ENCODE measurements at regions not wholly inside any gene's neighbourhood (a gene's known extent, or its start where the extent isn't known, plus 50 kb on each side); places are given as distances from the start of the nearest gene placed in this dataset.

DNA sequence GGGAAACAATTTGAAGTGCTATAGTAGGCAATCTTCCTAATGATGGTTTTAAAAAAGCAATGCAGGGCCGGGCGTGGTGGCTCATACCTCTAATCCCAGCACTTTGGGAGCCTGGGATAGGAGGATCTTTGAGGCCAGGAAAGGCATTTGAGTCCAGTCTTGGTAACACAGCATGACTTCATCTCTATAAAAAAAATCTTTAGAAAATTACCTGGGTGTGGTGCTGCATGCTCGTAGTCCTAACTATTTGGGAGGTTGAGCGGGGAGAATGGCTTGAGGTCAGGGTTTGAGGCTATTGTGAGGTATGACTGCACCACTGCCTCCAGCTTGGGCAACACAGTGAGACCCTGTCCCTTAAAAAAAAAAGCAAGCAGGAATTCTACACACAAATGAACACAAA is 835.2 kb upstream of the AMELY start:
- Mint-ChIP-seq H3K9me3 (no peaks in the 10 kb centered on the region), H3K36me3 (no peaks in the 10 kb centered on the region), H3K4me1 (no peaks in the 10 kb centered on the region), H3K27ac (no peak overlapping the region), H3K4me3 (no peak overlapping the region), H3K27me3 (no peaks in the 10 kb centered on the region)

DNA sequence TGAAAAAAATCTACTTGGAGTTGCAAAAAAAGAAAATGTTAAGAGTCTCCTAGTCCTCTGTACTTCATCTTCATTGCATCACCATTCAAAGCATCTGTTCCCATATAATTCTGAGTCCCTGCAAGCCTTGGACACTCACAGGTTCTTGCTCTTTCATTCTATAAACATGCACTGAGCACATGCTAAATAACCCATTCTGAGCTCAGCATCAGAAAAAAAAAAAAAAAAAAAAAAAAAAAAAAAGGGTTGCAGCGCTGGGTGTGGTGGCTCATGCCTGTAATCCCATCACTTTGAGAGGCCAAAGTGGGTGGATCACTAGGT is 834.0 kb upstream of the AMELY start:
- Mint-ChIP-seq H3K36me3 (no peaks in the 10 kb centered on the region), H3K27ac (no peak overlapping the region), H3K4me3 (no peak overlapping the region), H3K9me3 (no peaks in the 10 kb centered on the region), H3K27me3 (no peaks in the 10 kb centered on the region), H3K4me1 (no peaks in the 10 kb centered on the region)

DNA sequence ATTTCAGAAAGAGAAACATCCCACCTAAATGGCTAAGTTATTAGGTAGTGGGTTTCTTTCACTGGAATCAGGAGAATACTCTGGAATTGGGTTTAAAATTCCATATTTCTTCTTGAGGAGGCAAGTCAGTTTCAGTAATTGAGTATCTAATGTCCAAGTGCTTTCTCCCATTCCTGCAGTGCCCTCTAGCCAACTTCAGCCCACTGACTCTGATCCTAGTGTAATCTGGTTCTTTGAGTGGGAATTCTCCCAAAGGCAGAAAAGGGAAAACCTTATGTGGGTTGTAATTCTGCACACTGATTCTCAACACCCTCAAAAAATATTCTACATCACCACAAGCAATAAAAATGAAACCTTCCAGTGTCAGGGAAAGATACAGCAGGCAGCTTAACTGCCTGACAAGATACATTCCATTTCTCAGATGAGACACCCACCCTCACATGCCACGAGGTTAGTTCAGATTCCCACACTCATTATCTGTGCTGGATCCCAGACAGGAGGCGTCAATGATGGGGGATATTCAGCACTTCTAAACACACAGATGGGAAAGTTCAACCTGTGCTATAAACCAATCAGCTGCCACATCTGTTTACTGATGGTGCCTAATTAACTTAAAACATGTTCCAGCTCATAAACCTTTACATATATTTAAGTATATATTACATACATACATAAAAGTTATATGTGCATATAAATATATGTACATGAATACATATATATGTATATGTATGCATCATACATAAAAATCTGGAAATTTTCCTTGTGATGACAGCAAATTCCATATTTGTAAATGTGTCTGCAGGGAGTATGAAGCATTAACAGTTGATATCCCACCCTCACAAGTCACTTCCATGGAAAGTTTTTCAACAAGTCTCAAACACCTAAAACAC is 833.4 kb upstream of the AMELY start:
- Mint-ChIP-seq H3K4me3 (no peak overlapping the region), H3K9me3 (no peaks in the 10 kb centered on the region), H3K4me1 (no peaks in the 10 kb centered on the region), H3K27ac (no peak overlapping the region), H3K27me3 (no peaks in the 10 kb centered on the region), H3K36me3 (no peaks in the 10 kb centered on the region)

DNA sequence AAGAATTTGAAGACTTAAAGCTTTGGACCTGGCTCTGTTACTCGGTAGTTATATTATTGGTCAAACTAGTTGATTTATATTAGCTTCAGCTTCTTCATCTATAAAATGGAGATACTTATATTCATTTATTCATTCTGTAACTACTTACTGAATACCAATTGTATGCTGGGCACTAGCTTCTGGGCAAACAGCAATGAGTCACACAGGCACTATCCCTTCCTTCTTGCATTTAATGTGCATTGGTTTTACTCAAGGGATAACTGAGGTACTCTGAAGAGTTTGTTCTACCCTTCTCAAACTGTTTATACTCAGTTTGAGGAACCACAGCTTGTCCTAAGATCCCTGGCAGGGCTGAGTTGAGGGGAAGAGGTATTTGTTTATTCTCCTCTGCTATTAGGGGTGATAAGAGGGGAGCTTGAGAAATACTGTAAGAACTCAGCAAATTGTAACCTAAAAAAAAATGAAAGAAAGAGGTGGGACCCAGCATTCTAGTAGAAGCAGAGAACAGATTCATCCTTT is 825.4 kb upstream of the AMELY start:
- Mint-ChIP-seq H3K9me3 (no peaks in the 10 kb centered on the region), H3K4me1 (no peaks in the 10 kb centered on the region), H3K27ac (no peak overlapping the region), H3K36me3 (no peaks in the 10 kb centered on the region), H3K4me3 (no peak overlapping the region), H3K27me3 (no peaks in the 10 kb centered on the region)

DNA sequence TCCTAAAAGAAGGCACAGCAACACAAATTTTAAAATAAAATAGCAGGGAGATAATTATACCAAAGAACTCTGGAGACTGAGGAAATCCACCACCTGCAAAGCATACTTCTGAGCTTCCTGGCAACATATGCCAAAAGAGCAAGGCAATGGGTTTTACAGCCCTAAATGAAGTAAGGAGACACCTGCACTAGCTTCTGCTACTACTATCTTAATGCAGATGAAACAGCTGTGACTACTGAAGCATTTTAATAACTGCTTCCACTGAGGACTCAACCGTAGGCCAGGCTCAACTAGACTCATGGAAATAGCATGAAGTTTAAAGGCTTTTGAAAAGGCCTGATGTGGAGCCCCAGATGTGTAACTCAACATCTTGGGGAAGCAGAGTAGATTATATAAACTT is 820.1 kb upstream of the AMELY start:
- Mint-ChIP-seq H3K4me3 (no peak overlapping the region), H3K9me3 (no peaks in the 10 kb centered on the region), H3K36me3 (no peaks in the 10 kb centered on the region), H3K4me1 (no peaks in the 10 kb centered on the region), H3K27ac (no peak overlapping the region), H3K27me3 (no peaks in the 10 kb centered on the region)

DNA sequence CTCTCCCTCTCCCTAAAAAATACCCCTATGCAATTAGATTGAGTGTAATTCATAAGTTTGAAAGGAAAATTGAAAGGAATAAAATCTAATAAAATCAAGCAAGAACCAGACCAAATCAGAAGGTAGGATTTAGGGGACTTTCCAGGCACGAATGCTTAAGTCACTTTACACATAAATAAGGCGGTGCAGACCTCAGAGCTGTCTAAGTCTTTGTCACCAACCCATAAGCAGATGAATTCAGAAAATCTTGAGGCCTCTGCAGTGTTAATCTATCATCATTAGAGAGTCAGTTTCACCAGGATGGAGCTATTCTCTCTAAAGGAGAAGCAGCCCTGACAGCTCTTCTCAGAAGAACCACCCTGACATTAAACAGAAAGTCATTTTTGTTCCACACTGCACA is 819.1 kb upstream of the AMELY start:
- H3K4me3 Mint-ChIP-seq, result no peak overlapping the region
- H3K4me1 Mint-ChIP-seq, result no peaks in the 10 kb centered on the region
- H3K36me3 Mint-ChIP-seq, result no peaks in the 10 kb centered on the region
- peak overlapping the region; percentile 35 for H3K27ac Mint-ChIP-seq
- H3K9me3 Mint-ChIP-seq, result no peaks in the 10 kb centered on the region
- H3K27me3 Mint-ChIP-seq, result no peaks in the 10 kb centered on the region

DNA sequence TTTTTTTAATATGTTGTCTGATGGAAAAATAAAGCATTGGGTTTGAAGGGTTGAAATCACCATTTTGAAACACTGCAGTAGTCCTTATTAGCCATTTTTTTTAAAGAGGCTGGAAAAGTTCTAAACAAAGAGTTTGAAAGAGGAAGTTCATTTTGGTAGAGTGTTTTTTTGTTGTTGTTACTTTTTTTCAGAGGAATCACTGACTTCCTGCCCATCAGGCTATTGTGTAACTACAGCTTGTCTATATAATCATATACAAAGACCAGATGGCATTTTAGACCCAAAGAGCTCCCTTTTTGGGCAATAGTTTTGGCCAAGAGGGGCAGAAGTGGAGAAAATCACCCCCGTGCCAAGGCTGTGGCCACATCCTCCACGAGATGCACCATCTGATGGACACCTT is 818.5 kb upstream of the AMELY start:
- no peaks in the 10 kb centered on the region for H3K9me3 Mint-ChIP-seq
- no peak overlapping the region for H3K4me3 Mint-ChIP-seq
- H3K27ac Mint-ChIP-seq, result no peak overlapping the region
- no peaks in the 10 kb centered on the region for H3K27me3 Mint-ChIP-seq
- no peaks in the 10 kb centered on the region for H3K36me3 Mint-ChIP-seq
- H3K4me1 Mint-ChIP-seq, result no peaks in the 10 kb centered on the region

DNA sequence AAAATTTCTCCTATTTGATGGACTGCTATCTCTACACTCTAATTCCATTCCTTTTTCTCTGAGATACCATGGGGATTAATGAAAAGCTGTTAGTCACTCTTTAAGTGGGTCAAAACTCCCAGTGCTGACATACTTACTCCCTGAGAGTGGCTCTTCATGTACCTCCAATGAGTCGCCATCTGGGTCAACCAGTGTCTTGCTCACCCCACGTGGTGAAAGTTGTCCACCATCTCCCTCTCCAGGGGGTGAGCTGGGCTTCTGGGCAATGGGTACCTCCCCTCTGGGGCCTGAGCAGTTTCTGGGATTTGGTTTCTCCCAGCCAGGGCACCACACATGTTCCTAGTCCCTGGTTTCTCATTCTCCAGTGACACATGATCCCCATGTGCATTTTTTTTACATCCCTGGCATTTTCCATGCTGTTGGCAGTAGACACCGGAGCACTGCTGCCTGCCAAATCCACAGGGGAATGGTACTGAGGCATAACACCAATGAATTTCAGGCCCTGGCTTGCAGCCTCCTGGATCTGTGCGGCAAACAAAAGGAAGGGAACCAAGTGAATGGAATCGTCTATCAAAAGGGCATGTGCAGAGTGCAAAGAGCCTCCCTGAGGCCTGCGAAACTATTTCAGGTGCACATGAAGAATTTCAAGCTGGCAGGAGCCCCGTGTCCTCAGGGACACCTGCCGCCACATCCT is 817.9 kb upstream of the AMELY start:
- Mint-ChIP-seq H3K4me3 (no peak overlapping the region), H3K36me3 (no peaks in the 10 kb centered on the region), H3K4me1 (no peaks in the 10 kb centered on the region), H3K27ac (no peak overlapping the region), H3K27me3 (no peaks in the 10 kb centered on the region), H3K9me3 (no peaks in the 10 kb centered on the region)

DNA sequence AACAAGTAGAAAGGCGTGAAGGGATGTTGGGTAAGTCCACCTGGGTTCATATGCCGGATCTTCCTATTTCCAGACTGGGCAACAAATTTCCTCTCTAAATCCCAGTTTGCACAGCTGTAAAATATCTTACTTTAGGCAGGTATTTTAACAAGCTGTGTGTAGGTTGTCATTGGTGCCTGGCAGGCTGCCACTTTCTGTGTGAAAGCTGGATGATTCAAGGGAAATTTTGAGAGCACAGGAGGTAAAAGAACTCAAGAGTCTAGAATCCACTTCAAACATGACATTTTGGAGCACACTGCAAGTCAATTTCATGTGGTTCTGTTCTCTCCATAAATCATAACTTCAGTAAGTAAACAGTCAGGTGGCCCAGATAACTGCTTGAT is 817.4 kb upstream of the AMELY start:
- no peak overlapping the region for H3K27ac Mint-ChIP-seq
- H3K9me3 Mint-ChIP-seq, result no peaks in the 10 kb centered on the region
- no peak overlapping the region for H3K4me3 Mint-ChIP-seq
- H3K36me3 Mint-ChIP-seq, result no peaks in the 10 kb centered on the region
- no peaks in the 10 kb centered on the region for H3K4me1 Mint-ChIP-seq
- no peaks in the 10 kb centered on the region for H3K27me3 Mint-ChIP-seq

DNA sequence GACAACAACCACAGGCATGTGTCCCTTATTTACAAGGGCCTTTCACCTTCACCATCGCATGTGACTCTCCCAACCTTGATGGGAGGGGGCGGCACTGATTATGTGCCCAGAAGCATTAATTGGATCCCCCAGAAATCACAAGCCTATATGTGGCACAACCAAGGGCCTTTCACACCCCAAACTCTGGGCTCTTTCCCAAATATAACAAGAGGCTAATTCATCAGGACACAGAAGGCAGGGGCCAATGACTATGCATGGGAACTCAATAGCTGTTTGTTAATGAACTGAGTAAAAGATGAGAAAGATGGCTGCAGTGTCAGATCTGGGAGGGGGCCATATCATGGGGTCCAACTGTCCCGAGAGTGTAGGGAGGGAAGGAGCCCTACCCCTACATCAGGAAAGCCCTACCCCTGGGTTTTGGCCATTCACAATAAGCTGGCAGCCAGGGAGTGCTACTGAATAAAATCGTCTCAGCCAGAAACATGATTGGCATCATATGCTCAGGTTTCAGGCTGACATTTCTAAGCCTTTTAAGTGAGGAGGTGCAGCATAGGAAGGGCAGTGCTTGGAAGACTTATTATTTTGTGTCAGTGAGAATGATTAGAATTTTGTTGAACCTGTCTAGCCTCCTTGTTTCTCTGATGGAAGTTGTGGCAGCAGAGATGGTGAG is 814.4 kb upstream of the AMELY start:
- H3K4me1 Mint-ChIP-seq, result no peaks in the 10 kb centered on the region
- no peak overlapping the region for H3K27ac Mint-ChIP-seq
- H3K27me3 Mint-ChIP-seq, result no peaks in the 10 kb centered on the region
- H3K9me3 Mint-ChIP-seq, result no peaks in the 10 kb centered on the region
- H3K4me3 Mint-ChIP-seq, result no peak overlapping the region
- H3K36me3 Mint-ChIP-seq, result no peaks in the 10 kb centered on the region

DNA sequence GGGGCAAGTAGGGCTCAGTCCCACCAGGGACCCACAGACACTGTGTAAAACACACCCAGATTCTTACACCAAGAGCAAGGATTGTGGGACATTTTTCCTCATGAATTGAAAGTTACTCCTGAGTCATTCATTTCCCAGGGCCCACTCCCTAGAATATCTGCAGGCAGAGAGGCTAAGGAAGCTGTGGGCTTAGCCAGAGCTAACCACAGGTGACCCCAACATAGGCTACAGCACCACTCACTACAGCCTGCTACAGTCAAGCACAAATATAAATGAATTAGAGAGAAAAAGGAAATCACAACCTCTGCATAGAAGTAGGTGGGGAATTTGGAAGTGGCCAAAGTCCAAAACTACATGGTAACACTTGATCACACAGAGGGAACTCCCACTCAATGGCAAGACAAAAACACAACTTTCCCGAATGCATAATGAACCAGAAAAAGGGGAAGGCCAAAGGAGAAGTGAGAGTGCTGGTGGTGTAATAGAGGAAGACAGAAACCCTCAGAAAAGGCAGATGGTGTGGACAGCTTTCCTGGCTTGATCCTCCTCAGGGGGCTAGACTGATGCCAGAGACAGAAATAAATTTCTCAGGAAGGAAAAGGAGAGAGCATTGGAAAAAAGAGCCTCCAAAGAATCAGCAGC is 812.6 kb upstream of the AMELY start:
- no peak overlapping the region for H3K4me3 Mint-ChIP-seq

DNA sequence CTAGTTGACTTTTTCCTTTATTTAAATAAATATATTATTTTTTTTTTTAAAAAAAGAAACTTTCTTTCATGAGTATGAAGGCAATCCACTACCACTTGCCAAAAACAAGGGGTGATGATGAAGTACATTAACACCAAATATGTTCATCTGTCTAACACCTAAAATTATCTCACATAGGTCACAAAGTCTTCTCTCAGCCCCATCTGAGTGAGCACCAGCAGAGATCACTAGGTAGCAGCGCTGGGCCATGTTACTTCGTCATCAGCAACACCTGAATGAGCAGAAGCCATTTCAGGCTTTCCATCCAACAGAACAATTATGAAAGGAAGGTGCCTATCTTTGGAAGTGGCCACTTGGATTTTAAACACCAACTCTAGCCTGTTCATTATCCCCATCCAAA is 811.6 kb upstream of the AMELY start:
- Mint-ChIP-seq H3K36me3 (no peaks in the 10 kb centered on the region), H3K27ac (no peak overlapping the region), H3K27me3 (no peaks in the 10 kb centered on the region), H3K4me1 (no peaks in the 10 kb centered on the region), H3K9me3 (no peaks in the 10 kb centered on the region), H3K4me3 (no peak overlapping the region)

More for the DNA sequence above, 812.6 kb upstream of the AMELY start:
- no peak overlapping the region for H3K27ac Mint-ChIP-seq
- no peaks in the 10 kb centered on the region for H3K27me3 Mint-ChIP-seq
- H3K9me3 Mint-ChIP-seq, result no peaks in the 10 kb centered on the region
- no peaks in the 10 kb centered on the region for H3K36me3 Mint-ChIP-seq
- H3K4me1 Mint-ChIP-seq, result no peaks in the 10 kb centered on the region

DNA sequence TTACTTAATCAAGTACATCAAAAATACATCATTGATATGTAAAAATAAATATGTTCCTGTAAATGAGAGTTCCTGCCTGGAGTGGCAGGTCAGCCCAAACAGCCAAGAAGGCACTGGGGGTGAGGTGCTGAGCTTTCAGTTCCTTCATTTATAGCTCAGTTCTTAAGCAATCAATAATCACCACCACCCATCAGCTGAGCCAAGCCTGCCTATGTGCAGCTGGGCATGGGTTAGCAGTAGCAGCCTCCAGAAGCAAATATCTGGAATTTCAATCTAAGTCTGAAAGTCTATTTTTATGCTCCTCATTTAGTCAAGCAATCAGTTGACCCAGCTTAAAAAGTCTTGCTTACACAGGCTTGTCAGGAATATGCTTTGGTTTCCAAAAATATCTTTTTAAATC is 811.0 kb upstream of the AMELY start:
- H3K4me1 Mint-ChIP-seq, result no peaks in the 10 kb centered on the region
- no peaks in the 10 kb centered on the region for H3K9me3 Mint-ChIP-seq
- no peaks in the 10 kb centered on the region for H3K27me3 Mint-ChIP-seq
- H3K27ac Mint-ChIP-seq, result no peak overlapping the region
- H3K4me3 Mint-ChIP-seq, result no peak overlapping the region
- no peaks in the 10 kb centered on the region for H3K36me3 Mint-ChIP-seq

DNA sequence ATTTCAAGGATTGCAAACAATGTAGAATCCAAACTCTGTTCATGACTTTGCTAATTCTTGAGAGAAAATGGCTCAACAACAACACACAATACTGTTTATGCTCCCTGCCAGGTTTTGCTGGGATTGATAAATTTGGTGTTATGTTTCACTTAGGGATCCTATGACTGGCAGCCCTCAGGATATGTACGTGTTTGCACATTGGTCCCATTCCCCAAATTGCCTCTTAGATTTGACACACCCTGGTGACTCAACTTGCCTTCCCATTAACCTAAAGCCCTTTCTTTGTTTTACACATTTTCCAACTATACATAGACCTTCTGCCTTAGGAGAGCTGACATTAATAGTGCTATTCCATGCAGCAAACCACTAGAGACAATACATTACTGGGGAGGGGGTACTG is 809.4 kb upstream of the AMELY start:
- Mint-ChIP-seq H3K4me1 (no peaks in the 10 kb centered on the region), H3K27me3 (no peaks in the 10 kb centered on the region), H3K9me3 (no peaks in the 10 kb centered on the region), H3K27ac (no peak overlapping the region), H3K4me3 (no peak overlapping the region), H3K36me3 (no peaks in the 10 kb centered on the region)

DNA sequence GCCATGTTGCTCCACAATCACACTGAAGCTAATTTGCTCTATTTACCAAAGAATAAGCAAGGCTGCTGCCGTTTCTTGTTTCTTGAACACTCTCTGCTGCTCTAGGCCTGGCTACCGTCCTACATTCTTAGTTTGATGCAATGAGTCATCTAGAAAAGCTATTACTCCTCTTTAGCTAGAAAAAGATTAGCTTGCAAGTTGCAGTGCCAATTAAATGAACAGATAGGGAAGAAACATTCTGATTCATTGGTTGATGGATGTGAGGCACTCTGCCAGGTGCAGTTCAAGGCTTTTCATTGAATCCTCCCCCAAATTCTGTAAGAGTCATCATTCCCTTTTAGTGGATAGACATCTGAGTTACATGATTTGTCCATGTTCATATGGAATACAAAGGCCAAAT is 807.7 kb upstream of the AMELY start:
- H3K27ac Mint-ChIP-seq, result no peak overlapping the region
- no peaks in the 10 kb centered on the region for H3K9me3 Mint-ChIP-seq
- no peak overlapping the region for H3K4me3 Mint-ChIP-seq
- H3K27me3 Mint-ChIP-seq, result no peaks in the 10 kb centered on the region
- no peaks in the 10 kb centered on the region for H3K36me3 Mint-ChIP-seq
- H3K4me1 Mint-ChIP-seq, result no peaks in the 10 kb centered on the region

DNA sequence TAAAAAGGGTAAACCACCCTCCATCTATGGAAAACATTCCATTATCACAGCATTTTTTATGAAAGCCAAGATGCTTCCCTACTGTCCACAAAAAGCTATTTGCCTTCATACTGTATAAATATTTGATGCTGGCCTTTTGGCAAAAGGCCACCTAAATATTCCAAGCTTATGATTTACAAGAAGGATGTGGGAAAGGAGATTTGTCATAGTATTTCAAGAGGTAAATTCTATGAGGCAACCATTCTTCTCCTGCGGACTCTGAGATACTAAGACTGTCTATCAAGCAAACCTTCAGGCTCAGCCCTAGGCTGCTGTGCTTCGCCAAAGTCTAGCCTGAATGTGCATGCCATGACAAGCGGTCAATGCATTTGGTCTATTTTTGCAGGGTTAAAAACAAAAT is 807.1 kb upstream of the AMELY start:
- Mint-ChIP-seq H3K36me3 (no peaks in the 10 kb centered on the region), H3K4me3 (no peak overlapping the region), H3K27ac (no peak overlapping the region), H3K27me3 (no peaks in the 10 kb centered on the region), H3K9me3 (no peaks in the 10 kb centered on the region), H3K4me1 (no peaks in the 10 kb centered on the region)
